ENCODE measurements at regions not wholly inside any gene's neighbourhood (a gene's known extent, or its start where the extent isn't known, plus 50 kb on each side); places are given as distances from the start of the nearest gene placed in this dataset.

GRCh38 chr12:124213666-124214347 lies 81.1 kb upstream of the RFLNA start:
- TF ChIP-seq CTCF (IDR thresholded peaks at IDR 0.05 in 2 of 3, conservative IDR thresholded peaks at IDR 0.05 in 1 of 3; ENCODE audit: borderline replicate concordance in 1 of 3, insufficient read depth in 1 of 3, low read depth in 2 of 3, low read length in 2 of 3) (no peak), POLR2AphosphoS5 (IDR thresholded peaks at IDR 0.05; ENCODE audit: low read depth, low read length) (no peak), EZH2 (IDR thresholded peaks at IDR 0.05) (no peak), YY1 (IDR thresholded peaks at IDR 0.05; ENCODE audit: extremely low read depth, insufficient replicate concordance, low read depth, low read length) (no peak), REST (IDR thresholded peaks at IDR 0.05; ENCODE audit: low read depth) (no peak), ZBTB33 (IDR thresholded peaks at IDR 0.05; ENCODE audit: extremely low read depth, insufficient replicate concordance, low read length) (no peak), CEBPB (IDR thresholded peaks at IDR 0.05; ENCODE audit: low read depth) (no peak)
